ENCODE measurements at regions not wholly inside any gene's neighbourhood (a gene's known extent, or its start where the extent isn't known, plus 50 kb on each side); places are given as distances from the start of the nearest gene placed in this dataset.
"Not testable (repeated sequence)": the region's sequence is repeated elsewhere in the genome, so short reads cannot be mapped to it uniquely, and the experiment has no call there.

- not testable (repeated sequence) for DNase-seq
Observed at GRCh38 chr7:155397758-155398714, 59.9 kb upstream of the EN2 start.

GRCh38 chr7:155398944-155399343 is 59.0 kb upstream of the EN2 start:
- no peak for DNase-seq

GRCh38 chr7:155399577-155399976 is 58.4 kb upstream of the EN2 start:
- DNase-seq = no peak

- DNase-seq = no peak
Observed at GRCh38 chr7:155401231-155401630, 56.7 kb upstream of the EN2 start.

GRCh38 chr7:155401884-155402283 is 56.0 kb upstream of the EN2 start:
- DNase-seq = no peak

- DNase-seq = no peak
Observed at GRCh38 chr7:155402941-155403340, 55.0 kb upstream of the EN2 start.

- DNase-seq = no peak
Observed at GRCh38 chr7:155404976-155405375, 53.0 kb upstream of the EN2 start.

GRCh38 chr7:155405399-155406318 is 52.3 kb upstream of the EN2 start:
- DNase-seq = no peak

GRCh38 chr7:155407799-155408198 is 50.1 kb upstream of the EN2 start:
- no peak for DNase-seq
